Activated CD4-positive, CD25-positive, alpha-beta regulatory T cell treated with anti-CD3 and anti-CD28 coated beads, Interleukin-2, amount 50 U/mL, for 16 hours (primary cell): ENCODE measurements at regions not wholly inside any gene's neighbourhood (a gene's known extent, or its start where the extent isn't known, plus 50 kb on each side); places are given as distances from the start of the nearest gene placed in this dataset.
"Not testable (repeated sequence)": the region's sequence is repeated elsewhere in the genome, so short reads cannot be mapped to it uniquely, and the experiment has no call there.

ENCODE experiments used
- DNase-seq: peaks from one replicate; pipeline ENCODE4 v3.0.0-alpha.2; 2020; ENCODE audit warnings: low read depth, low spot score

GRCh38 chr21:35319684-35320283, 270.7 kb upstream of the RUNX1 start:
- DNase-seq, result no peak

DNA sequence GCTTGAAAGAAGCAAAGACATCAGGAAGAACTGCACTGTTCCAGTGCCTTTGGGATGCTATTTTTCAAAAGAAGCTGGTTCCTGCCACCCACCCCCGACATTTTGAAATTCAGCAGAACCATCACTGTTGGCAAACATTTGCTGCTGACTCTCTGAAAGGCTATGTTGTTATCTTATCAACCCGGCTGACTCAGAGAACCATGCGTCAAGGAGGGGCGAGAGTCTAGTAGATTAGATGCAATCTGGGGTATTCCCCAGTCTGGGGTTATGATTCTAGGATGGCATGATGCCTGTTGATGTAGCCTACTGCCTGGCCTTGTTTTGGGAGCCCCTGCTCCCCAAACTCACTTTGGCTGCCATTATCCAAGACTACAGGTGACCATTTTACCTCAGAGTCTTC, 267.8 kb upstream of the RUNX1 start:
- DNase-seq, result no peak

GRCh38 chr21:35316456-35316855, 267.4 kb upstream of the RUNX1 start:
- DNase-seq, result no peak

- DNase-seq, result no peak
Measured at GRCh38 chr21:35314857-35315582, 265.9 kb upstream of the RUNX1 start.

DNA sequence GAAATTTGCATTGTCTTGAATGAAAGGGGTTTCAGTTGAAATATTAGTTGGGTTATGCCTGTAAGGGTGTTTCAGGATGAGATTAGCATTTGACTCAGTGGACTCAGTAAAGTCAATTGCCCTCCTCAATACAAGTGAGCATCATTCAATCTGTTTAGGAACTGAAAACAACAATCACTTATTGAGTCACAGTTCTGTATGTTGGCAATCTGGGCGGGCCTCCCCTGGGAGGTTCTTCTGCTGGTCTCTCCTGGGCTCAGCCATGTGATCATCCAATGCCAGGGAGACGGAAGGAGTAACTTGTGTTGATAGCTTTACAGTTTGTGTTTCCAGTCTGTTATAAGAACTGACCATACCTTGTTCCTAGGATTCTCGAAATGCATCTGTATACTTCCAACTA, 262.9 kb upstream of the RUNX1 start:
- no peak for DNase-seq

DNA sequence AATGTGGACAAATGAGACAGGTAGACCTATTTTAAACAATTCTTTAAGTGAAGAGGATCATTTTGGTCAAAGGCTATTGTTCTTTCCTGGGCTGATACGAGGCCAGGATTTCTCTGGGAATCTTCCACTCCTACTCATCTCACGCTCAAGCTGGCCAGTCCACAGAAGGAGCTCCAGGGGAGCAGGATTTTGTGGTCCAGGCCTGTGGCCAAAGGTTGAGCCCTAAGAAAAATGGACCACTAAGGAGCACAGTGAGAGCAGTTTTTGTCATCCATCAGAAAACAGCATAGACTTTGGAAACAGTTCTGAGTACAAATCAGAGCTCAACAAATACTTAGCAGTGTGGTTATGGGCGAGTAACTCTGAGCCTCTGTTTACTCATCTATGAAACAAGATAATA, 260.2 kb upstream of the RUNX1 start:
- no peak for DNase-seq

DNA sequence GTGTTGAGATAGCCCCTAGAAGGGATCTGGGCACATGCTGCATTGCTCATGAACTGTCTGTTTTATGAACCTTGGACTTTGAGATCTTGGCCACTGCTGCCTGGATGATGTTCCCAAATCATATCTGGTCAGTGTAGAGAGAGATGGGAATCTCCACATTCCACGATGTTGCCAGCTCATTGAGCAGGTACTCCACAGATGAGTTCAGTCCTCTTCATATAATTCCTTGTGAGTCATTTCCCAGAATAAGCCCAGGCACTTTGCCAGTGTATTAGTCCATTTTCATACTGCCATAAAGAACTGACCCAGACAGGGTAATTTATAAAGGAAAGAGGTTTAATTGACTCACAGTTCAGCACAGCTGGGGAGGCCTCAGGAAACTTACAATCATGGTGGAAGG, 254.0 kb upstream of the RUNX1 start:
- DNase-seq, result no peak

DNA sequence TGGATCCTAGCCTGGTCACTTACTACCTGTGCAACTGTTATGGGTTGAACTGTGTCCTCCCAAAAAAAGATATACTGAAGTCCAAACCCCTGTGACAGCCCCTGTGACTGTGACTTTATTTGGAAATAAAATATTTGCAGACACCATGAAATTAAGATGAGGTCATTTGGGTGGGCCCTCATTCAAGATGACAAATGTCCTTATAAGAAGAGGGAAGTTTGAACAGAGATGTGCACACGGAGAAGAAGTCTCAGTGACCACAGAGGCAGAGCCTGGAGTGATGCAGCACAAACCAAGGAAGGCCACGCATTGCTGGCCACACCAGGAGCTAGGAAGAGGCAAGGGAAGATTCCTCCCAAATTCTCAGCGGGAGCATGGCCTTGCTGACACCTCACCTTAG, 249.7 kb upstream of the RUNX1 start:
- no peak for DNase-seq

DNA sequence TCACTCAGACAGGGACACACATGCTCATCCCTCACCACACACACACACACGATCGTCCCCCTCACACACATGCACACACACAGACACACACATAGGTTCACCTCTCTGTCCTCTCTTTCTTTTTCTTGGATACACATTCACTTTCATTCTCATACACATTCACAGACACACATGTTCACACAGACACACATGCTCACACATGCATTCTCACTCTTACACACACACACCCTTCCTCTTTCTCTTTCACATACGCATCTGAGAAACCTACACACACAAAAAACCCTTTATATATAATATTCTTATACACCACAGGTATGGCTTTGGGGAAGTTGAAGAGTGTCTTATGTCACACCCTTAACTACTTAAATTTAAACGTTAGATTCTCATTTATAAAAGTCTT, 248.6 kb upstream of the RUNX1 start:
- no peak for DNase-seq

DNA sequence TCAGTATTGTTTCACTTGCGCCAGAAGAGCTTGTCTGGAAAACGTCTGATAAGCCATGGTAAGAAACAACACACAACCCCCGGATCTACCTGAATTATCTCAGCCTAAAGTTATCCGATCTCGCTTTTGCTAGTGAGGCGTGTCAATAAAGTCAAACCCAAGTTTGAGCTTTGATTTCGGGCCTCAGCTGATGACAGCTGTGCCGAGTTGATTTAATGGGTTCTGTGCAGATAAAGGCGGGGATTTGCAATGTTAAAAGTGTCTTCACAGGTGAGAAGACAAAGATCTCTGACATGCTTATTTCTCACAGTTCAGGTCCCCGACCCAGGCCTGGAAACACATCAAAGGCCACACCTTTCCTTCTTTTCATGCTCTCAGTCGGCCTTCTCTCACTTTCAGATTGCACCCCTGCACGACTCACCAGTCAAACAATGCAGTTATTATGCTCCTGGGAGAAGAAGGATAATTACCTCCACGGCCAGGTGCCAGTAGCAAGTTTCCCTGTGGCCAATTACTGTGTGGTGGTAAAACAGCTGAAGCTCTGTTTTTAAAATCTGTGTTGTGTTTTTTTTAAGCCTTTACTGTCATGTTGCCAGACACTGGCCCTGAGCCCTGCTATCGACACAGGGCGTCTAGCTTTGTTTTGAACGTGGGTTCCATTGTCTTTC, 245.3 kb upstream of the RUNX1 start:
- no peak for DNase-seq

GRCh38 chr21:35291973-35292627, 243.0 kb upstream of the RUNX1 start:
- DNase-seq, result no peak

DNA sequence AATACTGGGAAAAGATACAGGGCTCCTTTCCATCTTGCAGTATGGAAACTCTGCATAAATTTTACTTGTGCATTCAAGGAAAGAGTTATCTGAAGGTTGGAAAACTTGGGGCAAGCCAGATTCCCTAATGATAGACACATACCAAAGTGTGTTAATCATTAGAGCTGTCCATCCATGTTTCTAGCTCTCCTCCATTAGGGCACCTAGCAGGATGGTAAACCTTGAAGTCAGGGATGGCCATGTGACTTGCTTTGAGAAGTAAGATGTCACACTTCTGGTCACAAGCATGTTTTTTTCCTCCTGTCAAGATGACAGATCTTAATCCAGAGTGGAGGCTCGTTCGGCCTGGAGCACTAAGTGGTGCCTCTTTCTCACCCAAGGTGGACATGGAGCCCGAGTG, 241.9 kb upstream of the RUNX1 start:
- no peak for DNase-seq

- DNase-seq, result no peak
Measured at GRCh38 chr21:35288238-35288637, 239.1 kb upstream of the RUNX1 start.

- no peak for DNase-seq
Measured at GRCh38 chr21:35284199-35284598, 235.1 kb upstream of the RUNX1 start.

- DNase-seq, result no peak
Measured at GRCh38 chr21:35282944-35283343, 233.8 kb upstream of the RUNX1 start.

GRCh38 chr21:35281956-35282355, 232.9 kb upstream of the RUNX1 start:
- DNase-seq, result no peak

DNA sequence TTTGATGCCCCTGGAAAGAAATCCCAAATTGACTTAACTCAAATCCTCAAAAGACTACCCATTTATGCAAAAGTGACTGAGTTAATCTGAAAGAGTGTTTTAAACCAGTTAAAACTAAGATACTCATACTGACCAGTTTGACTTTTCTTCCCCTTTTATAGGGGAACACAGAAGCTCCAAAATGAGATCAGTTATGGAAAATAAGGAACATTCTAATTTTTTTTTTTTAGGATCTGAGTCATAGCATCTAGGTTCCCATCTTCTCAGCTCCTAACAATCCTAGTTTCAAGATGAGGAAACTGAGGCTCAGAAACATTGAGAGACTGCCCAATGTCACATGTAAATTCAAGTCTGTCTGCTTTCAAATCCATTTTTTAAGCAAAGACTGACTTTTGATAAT, 231.1 kb upstream of the RUNX1 start:
- no peak for DNase-seq

DNA sequence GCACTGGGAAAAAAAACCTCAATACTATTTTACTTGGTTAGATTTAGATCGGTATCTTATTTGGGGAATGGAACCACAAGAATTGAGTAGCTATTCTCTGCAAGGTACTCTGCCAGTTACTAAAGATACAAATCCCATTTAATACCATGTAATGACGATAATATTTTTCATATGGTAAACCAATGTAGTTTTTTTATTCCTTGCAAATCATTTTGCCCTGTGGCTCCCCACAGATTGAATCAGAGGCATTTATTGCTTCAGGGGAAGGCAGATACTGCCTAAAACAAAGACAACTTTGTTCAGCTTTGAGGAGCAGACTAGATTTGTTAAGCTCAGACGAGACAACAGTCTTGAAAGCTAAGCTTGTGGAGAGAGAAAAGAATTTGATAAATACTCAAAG, 226.7 kb upstream of the RUNX1 start:
- no peak for DNase-seq

DNA sequence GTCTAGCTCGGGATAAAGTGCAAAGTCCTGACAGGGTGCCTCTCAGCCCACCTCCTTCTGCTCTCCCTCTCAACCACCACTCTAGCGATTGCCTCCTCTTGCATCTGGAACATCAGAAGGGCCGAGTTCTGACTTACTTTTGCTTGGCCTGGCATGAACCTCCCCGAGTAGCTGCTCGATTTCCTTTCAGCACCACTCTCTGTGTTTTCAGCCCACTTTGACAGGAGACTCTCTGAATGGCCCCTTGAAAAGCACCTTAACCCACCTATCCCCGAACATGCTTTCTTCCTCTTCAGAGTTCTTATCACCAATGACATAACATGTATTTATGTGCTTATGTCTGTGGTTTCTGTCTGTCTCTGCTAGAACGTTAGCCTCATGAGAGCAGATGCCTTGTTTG, 225.8 kb upstream of the RUNX1 start:
- DNase-seq, result no peak

GRCh38 chr21:35274090-35274489, 225.0 kb upstream of the RUNX1 start:
- no peak for DNase-seq

DNA sequence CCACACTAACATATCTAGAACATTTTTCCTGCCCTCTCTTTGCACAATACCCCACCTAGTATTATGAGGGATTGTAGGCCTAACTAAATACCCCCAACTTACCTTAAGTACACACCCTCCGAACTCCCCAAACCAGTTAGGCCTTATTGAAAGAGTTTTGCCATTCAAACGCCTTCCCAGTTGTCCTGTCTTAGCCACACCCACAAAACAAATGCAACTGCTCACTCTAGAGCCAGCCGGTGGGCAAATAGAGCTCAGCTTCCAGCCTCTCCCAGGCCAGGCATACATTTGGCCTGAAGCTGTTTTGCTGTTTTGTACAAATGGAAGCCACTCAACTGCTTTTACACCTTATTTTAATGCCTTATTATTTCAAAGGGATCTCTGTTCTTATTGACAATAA, 224.2 kb upstream of the RUNX1 start:
- DNase-seq, result no peak

DNA sequence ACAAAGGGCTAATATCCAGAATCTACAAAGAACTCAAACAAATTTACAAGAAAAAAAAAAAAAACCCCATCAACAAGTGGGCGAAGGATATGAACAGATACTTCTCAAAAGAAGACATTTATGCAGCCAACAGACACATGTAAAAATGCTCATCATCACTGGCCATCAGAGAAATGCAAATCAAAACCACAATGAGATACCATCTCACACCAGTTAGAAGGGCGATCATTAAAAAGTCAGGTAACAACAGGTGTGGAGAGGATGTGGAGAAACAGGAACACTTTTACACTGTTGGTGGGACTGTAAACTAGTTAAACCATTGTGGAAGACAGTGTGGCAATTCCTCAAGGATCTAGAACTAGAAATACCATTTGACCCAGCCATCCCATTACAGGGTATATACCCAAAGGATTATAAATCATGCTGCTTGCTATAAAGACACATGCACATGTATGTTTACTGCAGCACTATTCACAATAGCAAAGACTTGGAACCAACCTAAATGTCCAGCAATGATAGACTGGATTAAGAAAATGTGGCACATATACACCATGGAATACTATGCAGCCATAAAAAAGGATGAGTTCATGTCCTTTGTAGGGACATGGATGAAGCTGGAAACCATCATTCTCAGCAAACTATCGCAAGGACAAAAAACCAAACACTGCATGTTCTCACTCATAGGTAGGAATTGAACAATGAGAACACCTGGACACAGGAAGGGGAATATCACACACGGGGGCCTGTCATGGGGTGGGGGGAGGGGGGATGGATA, 222.4 kb upstream of the RUNX1 start:
- not testable (repeated sequence) for DNase-seq
